Ascending aorta (tissue), 2 donors: ENCODE measurements at regions not wholly inside any gene's neighbourhood (a gene's known extent, or its start where the extent isn't known, plus 50 kb on each side); places are given as distances from the start of the nearest gene placed in this dataset.

Experiments
- DNase-seq, 2 donors: peaks; one replicate each; pipeline ENCODE4 v3.0.0-alpha.2; 2019; ENCODE audit warnings: low spot score in 2 of 2
- H3K27ac ChIP-seq, 2 donors: fragments of 200-600 bp; sonication (generic); one replicate each; pipeline ENCODE4 v1.5.1; 2016 to 2017; ENCODE audit warnings: mild to moderate bottlenecking in 1 of 2
- H3K27me3 ChIP-seq: fragments of 200-600 bp; sonication (generic); one replicate; pipeline ENCODE4 v1.5.1; 2017
- H3K36me3 ChIP-seq, 2 donors: fragments of 200-600 bp; sonication (generic); one replicate each; pipeline ENCODE4 v1.5.1; 2016
- H3K4me1 ChIP-seq, 2 donors: fragments of 200-600 bp; sonication (generic); one replicate each; pipeline ENCODE4 v1.5.1; 2016 to 2017; ENCODE audit warnings: mild to moderate bottlenecking in 1 of 2
- H3K4me3 ChIP-seq, 2 donors: fragments of 200-600 bp; sonication (generic); one replicate each; pipeline ENCODE4 v1.5.1; 2016 to 2017; ENCODE audit warnings: mild to moderate bottlenecking in 1 of 2
- H3K9me3 ChIP-seq, 2 donors: fragments of 200-600 bp; sonication (generic); one replicate each; pipeline ENCODE4 v1.5.1; 2016
- intact Hi-C: fragments of 100-400 bp; cut with DNase I; formaldehyde crosslinking; loops from one replicate; pipeline ENCODE4 v1.15.1; 2023
- TF ChIP-seq, protein P1 (sequence below), 3 experiments: fragments of 200-600 bp in 2 of 3; fragments of 450-650 bp in 1 of 3; sonication (generic) in 2 of 3; IDR thresholded peaks; one replicate each; pipeline ENCODE4 v1.5.1; 2016 to 2019; ENCODE audit warnings: antibody characterized with exemption in 3 of 3, mild to moderate bottlenecking in 1 of 3, moderate library complexity in 1 of 3

- Histone ChIP-seq H3K27ac (no peak overlapping the region), H3K27me3 (no peaks in the 10 kb centered on the region), H3K9me3 (no peaks in the 10 kb centered on the region), H3K4me3 (no peak overlapping the region), H3K36me3 (no peaks in the 10 kb centered on the region), H3K4me1 (no peaks in the 10 kb centered on the region)
- TF ChIP-seq, protein P1, sequence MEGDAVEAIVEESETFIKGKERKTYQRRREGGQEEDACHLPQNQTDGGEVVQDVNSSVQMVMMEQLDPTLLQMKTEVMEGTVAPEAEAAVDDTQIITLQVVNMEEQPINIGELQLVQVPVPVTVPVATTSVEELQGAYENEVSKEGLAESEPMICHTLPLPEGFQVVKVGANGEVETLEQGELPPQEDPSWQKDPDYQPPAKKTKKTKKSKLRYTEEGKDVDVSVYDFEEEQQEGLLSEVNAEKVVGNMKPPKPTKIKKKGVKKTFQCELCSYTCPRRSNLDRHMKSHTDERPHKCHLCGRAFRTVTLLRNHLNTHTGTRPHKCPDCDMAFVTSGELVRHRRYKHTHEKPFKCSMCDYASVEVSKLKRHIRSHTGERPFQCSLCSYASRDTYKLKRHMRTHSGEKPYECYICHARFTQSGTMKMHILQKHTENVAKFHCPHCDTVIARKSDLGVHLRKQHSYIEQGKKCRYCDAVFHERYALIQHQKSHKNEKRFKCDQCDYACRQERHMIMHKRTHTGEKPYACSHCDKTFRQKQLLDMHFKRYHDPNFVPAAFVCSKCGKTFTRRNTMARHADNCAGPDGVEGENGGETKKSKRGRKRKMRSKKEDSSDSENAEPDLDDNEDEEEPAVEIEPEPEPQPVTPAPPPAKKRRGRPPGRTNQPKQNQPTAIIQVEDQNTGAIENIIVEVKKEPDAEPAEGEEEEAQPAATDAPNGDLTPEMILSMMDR (IDR thresholded peaks at IDR 0.05): no peak
- no peak for DNase-seq
- intact Hi-C loops: no loop called here
Observed at GRCh38 chr5:26432386-26432785, 606.0 kb downstream of the CDH9 start.

- TF ChIP-seq, protein P1 (IDR thresholded peaks at IDR 0.05): no peak
- Histone ChIP-seq H3K27me3 (no peaks in the 10 kb centered on the region), H3K4me1 (no peaks in the 10 kb centered on the region), H3K27ac (no peak overlapping the region), H3K4me3 (no peak overlapping the region), H3K36me3 (no peaks in the 10 kb centered on the region), H3K9me3 (no peaks in the 10 kb centered on the region)
- no peak for DNase-seq
- intact Hi-C loops: no loop called here
Observed at GRCh38 chr5:26430323-26430722, 608.1 kb downstream of the CDH9 start.

DNA sequence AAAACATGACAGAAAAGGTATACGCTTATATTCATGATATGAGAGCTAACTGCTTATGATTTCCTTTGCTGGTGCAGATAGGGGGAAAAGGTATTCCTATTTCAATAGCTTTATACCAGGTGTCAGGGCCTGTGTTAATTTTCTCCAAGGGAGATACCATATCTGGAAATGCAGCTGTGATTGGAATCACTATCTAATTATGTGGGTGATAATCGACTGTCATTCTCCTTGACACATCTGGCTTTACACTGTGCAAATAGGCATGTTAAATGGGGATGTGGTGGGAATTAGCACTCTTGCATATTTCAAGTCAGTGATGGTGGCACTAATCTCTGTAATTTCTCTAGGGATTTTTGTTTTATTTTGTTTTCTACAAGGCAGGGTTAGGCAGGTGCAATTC lies 611.1 kb downstream of the CDH9 start:
- intact Hi-C loops: no loop called here
- TF ChIP-seq, protein P1 (IDR thresholded peaks at IDR 0.05): no peak

DNA sequence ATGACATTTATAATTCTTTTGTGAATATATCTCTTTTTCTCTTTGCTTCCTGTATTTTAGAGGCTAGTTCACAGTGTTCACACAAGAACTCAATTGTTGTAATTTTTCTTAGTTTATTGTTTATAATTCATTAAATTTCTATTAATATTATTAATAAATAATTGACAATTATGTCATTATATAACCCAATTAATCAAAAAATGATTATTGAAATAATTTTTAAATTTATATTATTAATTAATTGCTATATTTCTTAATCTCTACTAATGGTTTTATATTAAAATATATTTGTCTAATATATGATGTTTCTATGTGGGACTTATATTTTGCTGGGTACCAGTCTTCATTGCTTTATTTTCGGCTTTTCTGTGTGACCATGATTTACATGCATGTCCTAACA lies 618.4 kb downstream of the CDH9 start:
- Histone ChIP-seq H3K4me3 (no peak overlapping the region), H3K27ac (no peak overlapping the region), H3K36me3 (no peaks in the 10 kb centered on the region), H3K9me3 (no peaks in the 10 kb centered on the region), H3K27me3 (no peaks in the 10 kb centered on the region), H3K4me1 (no peaks in the 10 kb centered on the region)
- TF ChIP-seq, protein P1 (IDR thresholded peaks at IDR 0.05): no peak
- intact Hi-C loops: no loop called here
- no peak for DNase-seq

More for the DNA sequence above, 611.1 kb downstream of the CDH9 start:
- no peak overlapping the region for H3K27ac ChIP-seq
- DNase-seq: no peak
- no peaks in the 10 kb centered on the region for H3K4me1 ChIP-seq
- H3K9me3 ChIP-seq: no peaks in the 10 kb centered on the region
- H3K36me3 ChIP-seq: no peaks in the 10 kb centered on the region
- H3K4me3 ChIP-seq: no peak overlapping the region
- no peaks in the 10 kb centered on the region for H3K27me3 ChIP-seq

DNA sequence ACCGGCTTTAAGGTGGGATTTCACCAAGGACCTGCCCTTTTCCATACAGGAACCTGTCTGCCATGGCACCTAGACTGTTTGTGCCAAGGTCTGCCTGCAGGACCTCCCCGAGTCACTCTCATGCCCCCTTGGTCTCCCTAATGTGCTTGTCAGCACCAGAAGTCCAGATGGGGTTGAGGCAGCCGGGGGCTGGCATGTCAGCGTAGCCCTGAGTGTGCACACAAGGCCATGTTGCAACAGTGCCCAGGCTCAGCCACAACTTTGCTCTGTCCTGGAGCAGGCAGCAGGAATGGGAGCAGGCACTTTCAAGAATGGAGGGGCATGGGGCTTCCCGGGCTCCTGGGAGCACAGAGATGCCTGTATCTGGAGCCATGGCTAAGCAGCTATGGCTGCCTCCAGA lies 621.5 kb downstream of the CDH9 start:
- intact Hi-C loops: no loop called here
- Histone ChIP-seq H3K4me1 (no peaks in the 10 kb centered on the region), H3K9me3 (no peaks in the 10 kb centered on the region), H3K4me3 (no peak overlapping the region), H3K36me3 (no peaks in the 10 kb centered on the region), H3K27me3 (no peaks in the 10 kb centered on the region), H3K27ac (no peak overlapping the region)
- TF ChIP-seq, protein P1 (IDR thresholded peaks at IDR 0.05): no peak
- DNase-seq: no peak
